Stimulated activated CD8-positive, alpha-beta memory T cell treated with anti-CD3 and anti-CD28 coated beads, Interleukin-7, amount 100 ng/mL, for 24 hours (primary cell): ENCODE measurements at regions not wholly inside any gene's neighbourhood (a gene's known extent, or its start where the extent isn't known, plus 50 kb on each side); places are given as distances from the start of the nearest gene placed in this dataset.

Source experiments
- DNase-seq: peaks from one replicate; pipeline ENCODE4 v3.0.0-alpha.2; 2020; ENCODE audit warnings: low read depth

DNA sequence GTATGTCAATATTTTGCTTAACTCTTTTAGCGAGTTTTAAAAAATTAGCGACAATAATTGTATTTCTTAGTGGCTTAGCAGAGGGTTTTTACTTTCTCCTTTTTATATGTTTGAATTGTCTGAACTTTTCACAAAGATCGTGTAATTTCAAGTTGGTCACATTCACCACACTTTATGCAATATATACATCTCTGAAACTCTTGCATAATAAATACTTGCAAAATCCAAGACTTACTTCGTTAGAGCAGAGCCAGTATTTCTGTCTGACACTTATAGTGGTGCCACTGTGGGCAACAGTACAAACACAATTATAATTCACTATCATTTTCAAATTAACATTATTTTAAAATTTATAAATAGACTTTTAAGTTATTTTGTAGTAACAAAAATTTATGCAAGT, 62.0 kb downstream of the SUCNR1 start:
- no peak for DNase-seq

DNA sequence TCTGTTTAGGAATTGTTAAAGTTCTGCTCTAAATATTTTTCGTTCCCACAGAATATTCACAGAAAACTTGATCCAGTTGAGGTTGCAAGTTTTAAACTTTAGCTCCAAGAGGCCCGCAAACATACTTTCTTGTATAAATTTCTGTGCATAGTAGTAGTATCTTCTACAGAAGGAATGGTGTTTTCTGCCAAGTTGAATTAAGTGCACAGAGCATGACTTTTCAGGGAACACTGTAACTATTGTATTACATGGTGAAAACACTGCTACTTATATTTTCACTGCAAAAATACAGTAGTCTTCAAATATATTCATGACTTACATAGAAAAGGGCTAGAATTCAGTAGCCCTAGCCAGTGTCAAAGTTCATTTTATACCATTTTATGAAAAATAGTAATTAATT, 67.0 kb downstream of the SUCNR1 start:
- no peak for DNase-seq

DNA sequence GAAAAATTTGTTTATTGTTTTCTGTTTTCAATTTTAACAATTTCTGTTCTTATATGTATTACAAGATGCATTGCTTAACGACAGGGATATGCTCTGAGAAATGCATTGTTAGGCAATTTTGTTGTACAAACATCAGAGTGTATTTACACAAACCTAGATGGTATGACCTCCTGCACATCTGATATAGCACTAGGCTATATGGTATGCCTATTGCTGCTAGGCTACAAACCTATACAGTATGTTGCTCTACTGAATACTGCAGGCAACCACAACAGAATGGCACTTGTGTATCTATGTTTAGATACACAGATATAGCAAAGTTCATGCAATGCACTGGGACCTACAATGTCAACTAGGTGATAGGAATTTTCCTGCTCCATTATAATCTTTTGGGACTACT, 70.1 kb downstream of the SUCNR1 start:
- no peak for DNase-seq

DNA sequence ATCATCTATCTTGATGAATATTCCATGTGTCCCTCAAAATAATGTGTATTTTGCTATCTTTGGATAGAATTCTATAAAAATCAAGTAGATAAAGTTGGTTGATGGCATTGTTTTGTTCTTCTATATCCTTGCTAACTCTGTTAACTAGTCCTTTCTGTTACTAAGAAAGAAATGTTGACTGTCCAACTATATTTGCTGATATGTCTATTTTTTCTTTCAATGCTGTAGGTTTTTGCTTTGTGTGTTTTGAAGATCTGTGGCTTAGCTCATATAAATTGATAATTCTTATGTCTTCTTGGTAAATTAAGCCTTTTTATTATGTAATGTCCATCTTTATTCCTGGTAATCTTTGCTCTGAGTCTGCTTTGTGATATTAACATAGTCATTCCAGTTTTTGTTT, 70.9 kb downstream of the SUCNR1 start:
- no peak for DNase-seq

DNA sequence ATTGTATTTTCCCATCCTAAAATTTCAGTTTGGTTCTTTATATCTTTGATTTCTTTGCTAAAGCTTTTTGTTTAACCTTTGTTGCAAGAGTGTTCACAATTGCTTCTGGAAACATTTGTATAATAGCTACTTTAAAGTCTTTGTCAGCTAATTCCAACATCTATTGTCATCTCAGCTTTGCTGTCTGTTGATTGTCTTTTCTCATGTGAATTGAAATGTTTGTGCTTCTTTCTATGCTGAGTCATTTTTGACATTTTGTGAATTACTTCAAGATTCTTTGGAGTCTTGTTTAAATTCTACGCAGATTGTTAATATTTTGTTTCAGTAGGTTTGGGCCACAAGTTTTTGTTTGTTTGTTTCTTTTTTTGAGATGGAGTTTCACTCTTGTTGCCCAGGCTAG, 73.2 kb downstream of the SUCNR1 start:
- no peak for DNase-seq

DNA sequence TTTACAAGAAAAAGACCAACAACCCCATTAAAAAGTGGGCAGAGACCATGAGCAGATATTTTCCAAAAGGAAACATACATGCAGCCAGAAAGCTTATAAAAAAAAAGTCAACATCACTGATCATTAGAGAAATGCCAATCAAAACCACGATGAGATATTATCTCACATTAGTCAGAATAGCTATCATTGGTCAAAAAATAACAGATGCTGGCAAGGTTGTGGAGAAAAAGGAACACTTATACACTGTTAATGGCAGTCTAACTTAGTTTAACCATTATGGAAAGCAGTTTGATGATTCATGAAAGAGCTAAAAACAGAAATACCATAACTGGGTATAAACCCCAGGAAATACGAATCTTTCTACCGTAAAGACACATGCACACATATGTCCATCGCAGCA, 76.3 kb downstream of the SUCNR1 start:
- DNase-seq = no peak

DNA sequence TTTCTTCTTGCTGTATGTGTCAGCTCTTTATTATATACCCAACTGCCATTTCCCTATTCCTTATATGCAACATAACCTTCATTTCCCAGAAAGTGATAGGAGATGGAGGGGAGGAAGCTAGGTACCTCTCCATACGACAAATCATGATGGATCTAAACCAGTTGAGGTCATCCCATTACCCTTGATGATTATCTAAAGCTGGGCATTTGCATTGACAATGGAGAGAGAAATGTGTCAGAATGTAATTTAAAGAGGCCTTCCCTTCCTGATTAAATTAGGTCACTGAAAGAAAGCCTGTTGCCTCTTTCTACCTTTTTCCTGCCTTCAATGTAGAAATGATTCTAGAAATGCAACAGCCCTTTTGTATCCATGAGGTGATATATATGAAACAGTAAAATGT, 81.9 kb downstream of the SUCNR1 start:
- no peak for DNase-seq

DNA sequence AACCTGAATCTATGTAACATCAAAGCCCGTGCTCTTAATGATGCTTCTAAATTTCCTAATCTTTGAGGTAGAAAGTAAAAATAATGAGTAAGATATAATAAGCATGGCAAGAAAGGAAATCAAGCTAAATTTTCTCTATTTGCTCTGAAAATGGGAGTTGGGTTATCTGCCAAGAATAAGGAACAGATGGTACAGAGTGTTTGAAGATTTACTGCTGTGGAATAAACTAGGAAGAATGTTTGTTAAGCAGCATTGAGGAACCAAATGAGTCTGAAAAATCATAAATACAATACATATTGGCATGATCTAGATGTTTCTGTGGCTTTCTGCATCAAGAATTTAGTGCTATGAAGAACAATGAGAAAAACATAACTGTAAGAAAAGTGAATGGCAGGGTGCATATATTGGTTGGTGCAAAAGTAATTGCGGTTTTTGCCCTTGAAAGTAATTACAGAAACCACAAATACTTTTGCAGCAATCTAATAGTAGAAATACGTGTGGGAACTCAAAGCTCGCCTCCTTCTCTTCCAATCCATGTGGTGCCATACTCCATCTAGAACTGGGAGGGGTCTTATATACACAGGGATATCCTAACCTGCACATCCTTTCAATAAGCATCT, 87.6 kb downstream of the SUCNR1 start:
- no peak for DNase-seq

DNA sequence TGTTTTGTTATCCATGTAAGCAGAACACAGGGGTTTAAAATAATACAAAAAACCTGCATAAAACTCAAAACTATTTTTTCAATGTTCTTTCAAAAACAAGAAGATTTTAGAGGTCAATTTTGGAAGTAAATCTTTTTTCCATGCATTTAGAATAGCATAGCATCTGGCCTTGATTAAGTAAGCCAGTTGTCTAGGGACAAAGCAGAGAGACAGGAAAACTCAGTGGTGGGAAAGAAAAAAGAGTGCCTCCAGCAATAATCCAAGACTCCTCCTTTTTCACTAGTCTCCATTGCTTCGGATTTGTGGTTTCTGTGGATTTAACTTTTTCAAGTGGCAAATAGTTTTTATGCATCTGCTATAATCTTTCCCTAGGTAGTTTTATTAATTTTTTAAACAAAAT, 88.9 kb downstream of the SUCNR1 start:
- DNase-seq = no peak

DNA sequence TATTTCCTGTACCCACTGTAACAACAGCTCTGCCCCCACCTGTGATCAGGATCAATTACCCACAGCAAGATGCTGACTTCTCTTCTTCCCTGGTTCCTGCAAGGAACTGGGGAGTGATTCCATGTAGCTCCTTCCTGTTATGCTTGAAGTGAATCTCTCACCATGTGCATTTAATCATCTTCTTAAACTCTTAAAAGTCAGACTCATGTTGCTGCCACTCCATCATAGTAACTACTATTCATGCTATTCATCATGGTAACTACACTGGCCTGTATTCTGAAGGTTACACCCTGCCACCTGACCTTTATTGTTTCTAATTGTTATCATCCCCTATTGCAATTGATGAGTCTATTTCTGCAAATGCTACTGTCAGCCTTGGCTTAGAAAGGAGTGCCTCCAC, 89.5 kb downstream of the SUCNR1 start:
- no peak for DNase-seq

DNA sequence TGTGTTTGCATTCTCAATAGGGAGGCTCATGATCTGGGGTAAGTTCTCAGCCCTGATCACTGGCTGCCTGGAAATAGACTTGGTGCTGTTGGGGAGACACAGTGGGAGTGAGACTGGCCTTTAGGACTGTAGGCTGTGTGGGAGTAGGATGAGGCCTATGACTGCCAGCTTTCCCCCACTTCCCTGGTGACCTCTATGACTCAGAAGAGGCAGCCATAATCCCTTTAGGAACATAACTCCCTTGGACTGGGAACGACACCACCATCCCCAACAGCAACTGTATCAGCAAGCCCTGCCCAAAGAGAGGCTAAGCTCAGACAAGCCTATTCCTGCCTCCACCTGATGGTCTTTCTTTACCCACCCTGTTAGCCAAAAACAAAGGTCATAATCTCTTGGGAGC, 91.3 kb downstream of the SUCNR1 start:
- no peak for DNase-seq

DNA sequence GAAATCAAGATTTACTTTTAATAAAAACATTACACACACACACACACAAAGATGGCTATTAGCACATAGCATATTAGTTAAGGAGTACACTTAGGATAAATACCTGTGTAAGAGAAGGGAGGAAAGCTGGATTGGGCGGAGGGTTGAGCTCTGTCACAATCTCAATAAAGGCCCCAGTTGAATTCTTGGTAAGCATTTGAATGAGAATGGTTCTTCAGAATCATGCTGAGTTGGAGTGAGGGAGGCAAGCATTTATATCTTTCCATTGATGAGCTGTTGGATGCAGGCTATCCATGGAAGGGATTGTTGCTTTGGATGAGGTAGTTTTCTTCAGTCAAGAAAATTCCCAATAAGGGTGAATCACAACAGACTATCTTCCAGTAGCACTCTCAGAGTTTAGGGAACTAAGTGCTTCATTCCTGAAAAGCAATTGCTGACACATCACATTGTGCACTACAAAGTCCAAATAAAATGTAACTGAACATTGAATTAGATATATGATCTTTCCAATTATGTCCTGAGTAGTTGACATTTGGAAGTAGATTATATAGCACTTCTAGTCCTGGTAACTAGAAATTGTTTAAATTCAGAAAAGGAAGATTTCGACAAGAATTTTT, 95.7 kb downstream of the SUCNR1 start:
- DNase-seq = no peak

DNA sequence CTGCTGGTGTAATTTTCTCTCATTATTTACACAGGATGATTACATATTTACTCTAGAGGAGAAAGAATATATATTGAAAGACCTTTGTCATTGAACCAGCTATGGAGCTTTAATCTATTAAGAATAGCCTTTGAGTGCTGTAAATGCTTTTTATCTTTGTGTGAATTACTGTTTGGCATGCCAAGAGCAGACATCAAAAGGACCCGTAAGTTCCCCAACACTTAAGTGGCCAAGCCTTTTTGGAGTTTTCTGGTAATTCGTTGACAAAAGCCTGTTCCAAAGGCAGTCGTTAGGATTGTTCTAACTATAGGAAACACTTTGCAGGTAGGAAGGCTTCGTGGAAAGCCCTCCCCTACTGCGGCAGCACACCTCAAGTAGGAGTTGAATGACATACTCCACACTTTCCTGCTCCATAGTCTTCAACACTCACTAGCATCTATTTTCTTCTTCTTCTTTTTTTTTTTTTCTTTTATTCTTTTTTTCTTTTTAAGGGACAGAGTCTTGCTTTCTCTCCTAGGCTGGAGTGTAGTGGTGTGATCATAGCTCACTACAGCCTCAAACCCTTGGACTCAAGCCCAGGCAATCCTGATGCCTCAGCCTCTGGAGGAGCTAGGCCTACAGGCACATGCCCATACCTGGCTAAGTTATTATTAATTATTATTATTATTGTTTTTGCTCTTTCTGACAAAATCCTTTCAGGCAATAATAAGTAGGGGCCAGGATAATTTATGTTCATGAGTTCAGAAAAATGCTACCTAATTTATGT, 98.6 kb downstream of the SUCNR1 start:
- DNase-seq = no peak

DNA sequence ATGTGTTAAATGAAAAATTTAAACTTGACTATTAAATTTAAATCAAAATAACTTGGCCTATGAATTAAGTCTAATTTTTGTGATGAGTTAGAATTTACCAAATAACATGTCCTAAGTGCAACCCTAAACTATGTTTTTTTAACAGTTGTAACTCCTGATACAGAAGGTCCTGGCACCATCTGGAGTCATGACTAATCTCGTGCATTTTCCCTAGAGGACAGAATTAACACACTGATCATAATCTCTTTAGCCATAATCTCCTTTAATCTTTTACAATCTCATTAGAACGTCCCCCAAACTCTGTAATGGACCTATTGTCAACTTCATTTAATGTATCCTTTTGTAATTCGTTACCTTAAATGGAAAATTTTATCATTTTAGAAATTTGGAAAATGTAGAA, 100.6 kb downstream of the SUCNR1 start:
- DNase-seq = no peak

DNA sequence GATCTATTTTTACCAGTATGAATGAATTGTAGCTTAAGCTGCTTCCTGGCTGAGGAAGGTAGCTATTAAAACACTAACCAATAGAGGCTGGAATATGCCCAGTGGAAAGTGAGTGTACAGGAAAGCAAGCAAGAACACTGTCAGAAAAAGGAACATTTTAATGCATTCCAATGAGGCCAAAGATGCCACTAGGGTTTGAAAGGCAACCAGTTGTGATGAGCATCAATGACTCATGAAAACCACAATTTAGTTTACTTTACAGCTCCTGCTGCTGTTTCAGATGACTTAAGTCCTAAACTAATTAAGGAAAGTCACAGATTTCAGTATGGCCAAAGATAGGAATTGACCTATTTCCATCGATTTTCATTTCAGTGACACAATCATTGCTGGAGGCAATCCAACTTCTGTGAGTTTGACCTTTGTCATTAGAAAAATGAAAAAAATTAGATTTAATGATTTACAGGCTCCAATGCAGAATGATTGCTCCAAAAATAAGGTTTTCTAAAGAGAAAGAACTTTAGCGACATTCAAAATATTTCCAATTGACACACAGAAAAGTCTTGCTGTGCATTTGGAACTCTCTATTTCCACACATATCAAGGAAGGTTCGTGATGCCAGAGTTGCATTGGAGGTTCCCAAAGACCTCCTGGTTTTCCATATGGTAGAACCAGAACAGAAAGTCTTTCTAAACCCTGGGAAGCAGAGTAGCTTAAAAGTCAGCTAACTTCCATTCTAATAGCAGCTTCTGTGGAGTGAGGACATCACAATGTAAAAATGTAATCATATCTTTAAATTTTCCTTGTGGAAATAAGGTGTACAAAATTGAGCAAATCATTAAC, 103.0 kb downstream of the SUCNR1 start:
- DNase-seq = no peak

DNA sequence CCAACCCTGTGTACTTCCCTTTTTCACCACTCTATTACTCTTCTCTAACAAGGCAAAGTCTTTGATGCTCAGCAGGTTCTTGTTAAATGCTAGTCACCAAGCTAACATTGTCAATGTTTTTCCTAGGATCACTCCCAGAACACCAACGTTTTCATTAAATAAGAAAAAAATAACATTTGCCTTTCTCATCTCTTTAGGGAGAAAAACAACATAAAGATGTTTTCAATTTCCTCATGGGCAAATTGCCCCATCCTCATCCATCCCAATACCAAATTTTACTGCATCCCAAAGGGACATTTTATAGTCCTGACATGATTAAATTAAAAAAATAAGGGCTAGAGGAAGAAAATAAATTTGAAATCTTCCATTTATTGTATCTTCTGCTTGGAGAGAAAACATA, 106.5 kb downstream of the SUCNR1 start:
- no peak for DNase-seq

DNA sequence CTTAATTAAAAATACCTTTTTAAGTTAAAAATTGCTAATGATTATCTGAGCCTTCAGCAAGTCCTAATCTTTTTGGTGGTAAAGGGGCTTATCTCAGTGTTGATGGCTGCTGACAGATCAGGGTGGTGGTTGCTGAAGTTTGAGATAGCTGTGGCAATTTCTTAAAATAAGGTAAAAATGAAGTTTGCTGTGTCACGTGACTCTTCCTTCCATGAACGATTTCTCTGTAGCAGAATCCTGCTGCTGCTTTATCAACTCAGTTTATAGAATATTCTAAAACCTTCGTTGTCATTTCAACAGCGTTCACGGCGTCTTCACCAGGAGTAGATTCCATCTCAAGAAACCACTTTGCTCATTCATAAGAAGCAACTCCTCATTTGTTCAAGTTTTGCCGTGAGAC, 110.1 kb downstream of the SUCNR1 start:
- DNase-seq = no peak

DNA sequence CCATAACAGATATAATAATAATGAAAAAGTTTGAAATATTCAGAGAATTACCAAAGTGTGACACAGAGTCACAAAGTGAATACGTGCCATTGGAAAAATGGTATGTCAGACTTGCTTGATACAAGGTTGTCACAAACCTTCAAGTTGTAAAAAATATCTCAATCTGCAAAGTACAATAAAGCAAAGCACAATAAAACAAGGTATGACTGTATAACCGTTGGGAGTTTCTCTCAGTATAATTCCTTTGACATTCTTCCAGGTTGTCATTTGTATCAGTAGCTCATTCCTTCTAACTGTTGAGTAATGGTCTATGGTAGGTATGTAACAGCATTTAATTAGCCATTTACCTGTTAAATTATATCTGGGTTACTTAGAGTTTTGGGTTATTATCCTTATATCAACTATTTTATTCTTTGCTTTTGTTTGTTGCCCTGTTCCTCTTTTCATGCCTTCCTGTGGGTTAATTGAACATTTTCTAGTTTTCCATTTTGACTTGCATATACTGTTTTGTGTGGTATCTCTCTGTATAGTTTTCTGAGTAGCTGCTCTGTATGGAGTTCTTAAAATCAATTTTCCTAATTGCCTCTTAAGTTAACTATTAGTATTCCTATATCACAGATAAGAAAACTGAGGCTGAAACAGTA, 112.5 kb downstream of the SUCNR1 start:
- no peak for DNase-seq

DNA sequence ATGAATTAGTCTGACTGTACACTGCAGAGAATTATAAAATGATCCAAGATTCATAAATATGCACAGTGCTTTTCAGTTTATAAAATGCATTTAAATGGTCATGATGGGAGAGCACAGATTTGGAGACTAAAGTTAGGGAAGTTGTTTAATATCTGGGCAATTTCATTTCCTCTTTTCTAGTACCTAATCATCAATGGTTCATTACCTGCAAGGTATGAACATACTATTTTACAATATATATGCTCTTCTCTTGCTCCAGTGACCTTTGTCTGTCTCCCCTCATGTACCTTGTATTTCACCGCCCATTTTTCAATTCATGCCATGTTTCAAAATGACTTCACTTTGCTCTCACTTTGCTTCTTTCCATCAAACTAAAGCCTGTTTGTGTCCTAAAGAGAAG, 114.5 kb downstream of the SUCNR1 start:
- DNase-seq = no peak

DNA sequence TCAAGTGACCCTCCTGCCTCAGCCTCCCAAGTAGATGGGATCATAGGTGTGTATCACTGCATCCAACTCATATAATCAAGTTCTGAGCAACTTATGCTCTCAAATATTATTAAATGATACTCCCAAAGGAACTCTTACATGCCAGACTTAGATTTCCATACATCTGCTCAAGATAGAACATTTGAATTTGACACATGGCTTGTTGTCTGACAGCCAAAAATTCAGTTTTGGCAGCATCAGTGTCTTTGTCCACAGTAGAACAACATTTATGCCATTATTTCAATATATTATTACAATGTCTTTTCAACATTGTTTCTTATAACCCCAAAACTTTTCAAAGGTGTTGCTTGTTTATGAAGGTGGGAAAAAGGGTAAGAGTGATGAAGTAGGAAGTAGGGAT, 116.2 kb downstream of the SUCNR1 start:
- no peak for DNase-seq

DNA sequence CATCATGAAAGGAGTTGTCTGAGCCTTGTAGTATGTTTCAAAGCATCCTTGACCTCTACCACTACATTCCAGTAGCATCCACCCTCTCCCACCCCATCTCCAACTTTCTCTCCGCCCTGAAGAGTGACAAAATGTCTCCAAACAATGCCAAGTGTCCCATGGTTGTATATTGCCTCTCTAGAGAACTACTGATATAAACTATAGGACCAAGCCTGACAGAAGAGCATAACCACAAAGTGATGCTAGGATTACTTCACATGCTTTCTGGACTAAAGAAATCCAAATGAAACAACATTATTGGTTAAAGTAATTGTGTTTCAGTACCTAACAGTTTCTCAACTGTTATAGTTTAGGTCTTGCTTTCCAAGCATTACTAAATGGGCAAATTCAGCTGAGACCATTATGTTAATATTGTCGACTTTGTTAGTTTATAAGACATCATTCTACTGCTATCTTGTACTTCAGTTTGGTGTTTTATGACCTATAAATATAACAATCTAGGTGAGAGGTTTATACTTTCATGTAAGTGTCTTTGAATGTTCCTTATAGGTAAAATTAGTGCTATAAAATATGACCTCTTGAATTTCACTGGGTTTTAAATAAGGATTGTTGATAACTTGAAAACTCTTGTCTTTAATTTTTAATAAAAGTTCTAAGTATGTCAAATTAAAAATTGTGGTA, 117.4 kb downstream of the SUCNR1 start:
- DNase-seq = no peak
